ENCODE measurements at regions not wholly inside any gene's neighbourhood (a gene's known extent, or its start where the extent isn't known, plus 50 kb on each side); places are given as distances from the start of the nearest gene placed in this dataset.
A peak's percentile ranks its signal among the peaks of the same experiment; 100 is the strongest.

GRCh38 chr1:228870041-228870713, 134.9 kb downstream of the RHOU start:
- no peak for TF ChIP-seq CTCF (conservative IDR thresholded peaks at IDR 0.05)
- TF ChIP-seq ZFX (IDR thresholded peaks at IDR 0.05) = no peak
- no peak overlapping the region for H3K27ac ChIP-seq

GRCh38 chr1:228871314-228872061, 136.2 kb downstream of the RHOU start:
- TF ChIP-seq ZFX (IDR thresholded peaks at IDR 0.05) = no peak
- TF ChIP-seq CTCF (conservative IDR thresholded peaks at IDR 0.05) = no peak
- H3K27ac ChIP-seq = no peak overlapping the region

- H3K27ac ChIP-seq = no peak overlapping the region
- TF ChIP-seq CTCF (conservative IDR thresholded peaks at IDR 0.05) (no peak), ZFX (IDR thresholded peaks at IDR 0.05) (no peak)
Measured at GRCh38 chr1:228872080-228872479, 136.8 kb downstream of the RHOU start.

- H3K27ac ChIP-seq = no peak overlapping the region
- TF ChIP-seq ZFX (IDR thresholded peaks at IDR 0.05) (no peak), CTCF (conservative IDR thresholded peaks at IDR 0.05) (no peak)
Measured at GRCh38 chr1:228873709-228874108, 138.4 kb downstream of the RHOU start.

- no peak overlapping the region; the same call in 1 of the 2 replicates for H3K27ac ChIP-seq
- TF ChIP-seq CTCF (conservative IDR thresholded peaks at IDR 0.05) (no peak), ZFX (IDR thresholded peaks at IDR 0.05) (no peak)
Measured at GRCh38 chr1:228875741-228876140, 140.5 kb downstream of the RHOU start.

- peak overlapping the region; percentile 38; the same call in 1 of the 2 replicates for H3K27ac ChIP-seq
- TF ChIP-seq ZFX (IDR thresholded peaks at IDR 0.05) (no peak), CTCF (conservative IDR thresholded peaks at IDR 0.05) (no peak)
Measured at GRCh38 chr1:228876187-228876586, 140.9 kb downstream of the RHOU start.

- no peak overlapping the region for H3K27ac ChIP-seq
- no peak for TF ChIP-seq ZFX (IDR thresholded peaks at IDR 0.05)
- TF ChIP-seq CTCF (conservative IDR thresholded peaks at IDR 0.05) = no peak
Measured at GRCh38 chr1:228879164-228879563, 143.9 kb downstream of the RHOU start.

Data from C4-2B (cell line).